ENCODE measurements at regions not wholly inside any gene's neighbourhood (a gene's known extent, or its start where the extent isn't known, plus 50 kb on each side); places are given as distances from the start of the nearest gene placed in this dataset.

DNA sequence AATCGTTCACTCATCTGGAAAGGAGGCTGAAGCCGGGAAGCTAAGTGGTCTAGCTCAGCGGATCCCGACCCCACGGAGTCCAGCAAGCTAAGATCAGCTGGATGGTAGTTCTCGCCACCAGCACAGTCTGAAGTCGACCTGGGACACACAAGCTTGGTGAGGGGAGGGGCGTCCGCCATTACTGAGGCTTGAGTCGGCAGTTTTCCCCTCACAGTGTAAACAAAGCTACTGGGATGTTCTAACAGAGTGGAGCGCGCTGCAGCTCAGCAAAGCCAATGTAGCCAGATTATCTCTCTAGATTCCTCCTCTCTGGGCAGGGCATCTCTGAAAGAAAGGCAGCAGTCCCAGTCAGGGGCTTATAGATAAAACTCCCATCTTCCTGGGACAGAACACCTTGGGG is 555.4 kb downstream of the BCOR start:
- TF ChIP-seq, protein P1, sequence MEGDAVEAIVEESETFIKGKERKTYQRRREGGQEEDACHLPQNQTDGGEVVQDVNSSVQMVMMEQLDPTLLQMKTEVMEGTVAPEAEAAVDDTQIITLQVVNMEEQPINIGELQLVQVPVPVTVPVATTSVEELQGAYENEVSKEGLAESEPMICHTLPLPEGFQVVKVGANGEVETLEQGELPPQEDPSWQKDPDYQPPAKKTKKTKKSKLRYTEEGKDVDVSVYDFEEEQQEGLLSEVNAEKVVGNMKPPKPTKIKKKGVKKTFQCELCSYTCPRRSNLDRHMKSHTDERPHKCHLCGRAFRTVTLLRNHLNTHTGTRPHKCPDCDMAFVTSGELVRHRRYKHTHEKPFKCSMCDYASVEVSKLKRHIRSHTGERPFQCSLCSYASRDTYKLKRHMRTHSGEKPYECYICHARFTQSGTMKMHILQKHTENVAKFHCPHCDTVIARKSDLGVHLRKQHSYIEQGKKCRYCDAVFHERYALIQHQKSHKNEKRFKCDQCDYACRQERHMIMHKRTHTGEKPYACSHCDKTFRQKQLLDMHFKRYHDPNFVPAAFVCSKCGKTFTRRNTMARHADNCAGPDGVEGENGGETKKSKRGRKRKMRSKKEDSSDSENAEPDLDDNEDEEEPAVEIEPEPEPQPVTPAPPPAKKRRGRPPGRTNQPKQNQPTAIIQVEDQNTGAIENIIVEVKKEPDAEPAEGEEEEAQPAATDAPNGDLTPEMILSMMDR (optimal IDR thresholded peaks at IDR 0.05 in 1 of 3, IDR thresholded peaks at IDR 0.05 in 1 of 3, conservative IDR thresholded peaks at IDR 0.05 in 1 of 3; ENCODE audit: extremely low read depth in 1 of 3, insufficient read depth in 2 of 3, low read length in 3 of 3): no peak
- TF ChIP-seq EZH2 (IDR thresholded peaks at IDR 0.05; ENCODE audit: low read length): no peak

All from keratinocyte (primary cell).